GM12864 (cell line): ENCODE measurements at regions not wholly inside any gene's neighbourhood (a gene's known extent, or its start where the extent isn't known, plus 50 kb on each side); places are given as distances from the start of the nearest gene placed in this dataset.
A peak's percentile ranks its signal among the peaks of the same experiment; 100 is the strongest.

Experiments
- DNase-seq: peaks from one replicate; pipeline ENCODE4 v3.0.0-alpha.2; 2011; ENCODE audit warnings: low read depth
- H3K4me3 ChIP-seq: 2 replicates; pipeline ENCODE4 v1.5.1; 2011; ENCODE audit warnings: mild to moderate bottlenecking, low read depth, low read length, control low read depth
- CTCF ChIP-seq: IDR thresholded peaks from 2 replicates; pipeline ENCODE4 v1.5.1; 2011; ENCODE audit warnings: low read depth, mild to moderate bottlenecking, moderate library complexity, low read length, control low read depth, inconsistent platforms; ENCODE audit errors: missing control alignments

GRCh38 chr13:62578402-62578801, 1162.8 kb upstream of the PCDH20 start:
- no peak overlapping the region for H3K4me3 ChIP-seq
- no peak for TF ChIP-seq CTCF
- DNase-seq = no peak

DNA sequence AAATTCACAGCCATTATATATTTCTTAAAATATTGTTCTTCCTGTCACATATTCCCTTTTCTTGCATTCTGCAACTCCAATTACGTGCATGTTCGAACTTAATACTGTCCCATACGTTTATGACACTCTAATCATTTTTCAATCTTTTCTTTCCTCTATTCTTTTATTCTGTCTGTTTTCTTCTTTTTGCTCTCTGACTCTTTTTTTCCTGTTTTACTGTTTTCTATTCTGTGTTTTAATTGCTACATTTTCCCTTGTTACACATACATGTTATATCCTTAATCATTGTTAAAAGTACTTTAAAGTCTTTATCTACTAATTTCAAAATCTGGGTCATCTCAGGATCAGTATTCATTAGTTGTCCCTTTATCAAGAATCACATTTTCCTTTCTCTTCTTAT, 1149.1 kb upstream of the PCDH20 start:
- DNase-seq = no peak
- no peak overlapping the region for H3K4me3 ChIP-seq
- no peak for TF ChIP-seq CTCF

DNA sequence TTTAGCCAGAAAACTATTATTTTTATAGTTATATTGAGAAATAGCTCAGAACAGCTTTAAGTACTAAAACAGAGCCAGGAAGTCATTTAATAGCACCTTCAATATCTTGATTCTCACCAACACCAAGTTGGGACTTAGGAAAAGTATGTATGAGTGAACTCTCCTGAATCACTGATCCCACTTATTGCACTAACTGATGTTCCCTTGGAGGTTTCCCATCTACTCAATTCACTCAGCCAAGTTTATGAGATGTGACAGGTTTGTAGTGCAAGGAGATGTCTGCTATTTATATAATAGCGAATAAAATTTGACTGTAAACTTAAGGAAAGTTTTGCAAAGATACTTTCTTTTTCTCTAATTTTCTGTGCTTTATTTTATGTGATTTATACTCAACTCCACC, 1147.6 kb upstream of the PCDH20 start:
- TF ChIP-seq CTCF = no peak
- H3K4me3 ChIP-seq = no peak overlapping the region
- no peak for DNase-seq

DNA sequence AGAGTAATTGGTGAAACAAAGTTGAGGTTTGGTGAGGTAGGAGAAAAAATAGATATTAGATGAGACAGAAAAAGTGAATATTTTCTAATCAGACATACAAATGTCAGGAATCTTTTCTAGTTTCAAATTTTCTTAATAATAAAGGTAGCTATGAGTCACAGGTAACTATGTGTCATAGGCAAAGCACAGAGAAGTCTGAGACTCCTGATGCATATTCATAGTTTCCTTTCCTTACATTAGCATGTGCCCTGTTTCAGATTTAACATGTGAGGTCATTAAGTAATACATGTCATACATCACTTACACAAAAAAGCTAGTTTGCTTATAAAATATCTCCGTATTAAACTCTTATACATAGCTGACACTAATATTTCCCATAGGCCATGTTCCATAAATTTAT, 1141.3 kb upstream of the PCDH20 start:
- no peak for TF ChIP-seq CTCF
- no peak for DNase-seq
- H3K4me3 ChIP-seq = no peak overlapping the region

DNA sequence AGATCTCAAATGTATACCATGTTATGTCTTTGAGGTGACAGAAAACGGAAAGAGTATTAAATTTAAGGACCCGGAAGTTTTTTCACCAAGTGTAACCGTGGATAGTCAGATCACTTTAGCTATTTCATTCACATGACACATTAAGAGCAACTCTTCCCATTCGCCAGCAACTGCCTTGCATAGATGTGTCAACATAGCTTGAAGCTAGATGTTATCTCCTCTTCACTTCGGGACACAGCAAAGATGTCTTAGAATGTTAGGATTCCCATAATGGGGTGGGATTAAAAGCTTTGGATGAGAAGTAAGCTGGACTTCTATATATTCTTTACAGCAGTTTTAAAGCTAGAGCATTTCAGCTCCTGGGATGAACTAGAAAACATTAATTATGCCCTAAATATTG, 1135.9 kb upstream of the PCDH20 start:
- H3K4me3 ChIP-seq = no peak overlapping the region
- no peak for DNase-seq
- TF ChIP-seq CTCF = no peak

DNA sequence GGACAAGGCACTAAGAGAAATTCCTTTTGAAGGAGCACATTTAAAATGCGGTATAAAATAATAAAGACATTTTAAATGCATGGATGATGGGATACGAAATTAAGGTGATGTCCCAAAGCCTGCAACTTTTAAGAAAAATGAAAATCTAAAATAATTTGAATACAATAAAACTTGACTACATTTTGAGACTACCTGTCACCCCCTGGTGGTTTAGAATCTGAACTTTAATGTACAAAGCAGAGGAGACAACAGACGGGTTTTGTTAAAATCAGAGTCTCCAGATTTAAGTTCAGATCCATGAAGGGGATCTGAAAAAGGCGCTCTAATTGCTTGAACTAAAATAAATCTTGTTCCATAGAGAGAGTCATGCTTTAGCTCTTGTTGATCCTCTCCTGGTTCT, 1129.3 kb upstream of the PCDH20 start:
- no peak for DNase-seq
- TF ChIP-seq CTCF = peak; percentile 1
- H3K4me3 ChIP-seq = no peak overlapping the region

DNA sequence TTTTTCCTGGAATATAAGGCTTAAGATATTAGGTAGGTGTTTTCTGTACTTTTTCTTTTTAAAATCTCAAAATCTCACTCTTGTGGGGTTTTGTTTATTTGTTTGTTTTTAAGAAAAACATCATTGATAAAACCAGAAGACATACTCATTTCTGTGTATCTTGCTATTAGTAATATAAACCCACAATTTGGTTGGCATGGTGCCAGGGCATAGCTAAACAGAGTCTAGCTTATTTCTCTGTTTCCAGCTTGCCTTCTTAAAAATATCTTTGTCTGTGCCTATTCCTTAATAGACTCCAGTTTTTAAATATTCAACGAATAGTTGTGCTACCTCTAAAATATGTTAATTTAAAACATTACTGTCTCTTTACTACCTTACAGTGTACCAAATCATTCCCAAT, 1121.9 kb upstream of the PCDH20 start:
- TF ChIP-seq CTCF = no peak
- no peak overlapping the region for H3K4me3 ChIP-seq
- no peak for DNase-seq
